ENCODE measurements at regions not wholly inside any gene's neighbourhood (a gene's known extent, or its start where the extent isn't known, plus 50 kb on each side); places are given as distances from the start of the nearest gene placed in this dataset.

GRCh38 chr11:71198141-71198822 lies 54.1 kb downstream of the SHANK2 start:
- no peaks in the 10 kb centered on the region for H3F3A ChIP-seq (ENCODE audit: low read depth)

GRCh38 chr11:71197096-71197495 lies 55.3 kb downstream of the SHANK2 start:
- H3K4me3 ChIP-seq (ENCODE audit: low read length, poor library complexity, severe bottlenecking): no peak overlapping the region
- no peaks in the 10 kb centered on the region for H3K79me2 ChIP-seq (ENCODE audit: insufficient read depth, low read length)
- H3K27me3 ChIP-seq (ENCODE audit: insufficient read depth, low read length, poor library complexity, severe bottlenecking): no peaks in the 10 kb centered on the region
- TF ChIP-seq, protein P1, sequence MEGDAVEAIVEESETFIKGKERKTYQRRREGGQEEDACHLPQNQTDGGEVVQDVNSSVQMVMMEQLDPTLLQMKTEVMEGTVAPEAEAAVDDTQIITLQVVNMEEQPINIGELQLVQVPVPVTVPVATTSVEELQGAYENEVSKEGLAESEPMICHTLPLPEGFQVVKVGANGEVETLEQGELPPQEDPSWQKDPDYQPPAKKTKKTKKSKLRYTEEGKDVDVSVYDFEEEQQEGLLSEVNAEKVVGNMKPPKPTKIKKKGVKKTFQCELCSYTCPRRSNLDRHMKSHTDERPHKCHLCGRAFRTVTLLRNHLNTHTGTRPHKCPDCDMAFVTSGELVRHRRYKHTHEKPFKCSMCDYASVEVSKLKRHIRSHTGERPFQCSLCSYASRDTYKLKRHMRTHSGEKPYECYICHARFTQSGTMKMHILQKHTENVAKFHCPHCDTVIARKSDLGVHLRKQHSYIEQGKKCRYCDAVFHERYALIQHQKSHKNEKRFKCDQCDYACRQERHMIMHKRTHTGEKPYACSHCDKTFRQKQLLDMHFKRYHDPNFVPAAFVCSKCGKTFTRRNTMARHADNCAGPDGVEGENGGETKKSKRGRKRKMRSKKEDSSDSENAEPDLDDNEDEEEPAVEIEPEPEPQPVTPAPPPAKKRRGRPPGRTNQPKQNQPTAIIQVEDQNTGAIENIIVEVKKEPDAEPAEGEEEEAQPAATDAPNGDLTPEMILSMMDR (conservative IDR thresholded peaks at IDR 0.05; ENCODE audit: low read length): no peak
- no peak for TF ChIP-seq EZH2phosphoT487 (IDR thresholded peaks at IDR 0.05; ENCODE audit: borderline replicate concordance)
- no peaks in the 10 kb centered on the region for H3F3A ChIP-seq (ENCODE audit: low read depth)
- no peaks in the 10 kb centered on the region for H4K20me1 ChIP-seq (ENCODE audit: insufficient read depth, low read length, poor library complexity, severe bottlenecking)
- no peaks in the 10 kb centered on the region for H3K4me1 ChIP-seq (ENCODE audit: insufficient read depth, low read length, poor library complexity, severe bottlenecking)
- peaks cover 21% of the 10 kb centered on the region; the same call in 1 of the 2 replicates for H3K9me3 ChIP-seq (ENCODE audit: insufficient read depth, low read depth, low read length)
- H2AFZ ChIP-seq (ENCODE audit: low read length): no peak overlapping the region
- H3K4me2 ChIP-seq (ENCODE audit: low read depth, low read length, poor library complexity, severe bottlenecking): no peak overlapping the region
- no peaks in the 10 kb centered on the region for H3K9me2 ChIP-seq (replicated peaks; ENCODE audit: low read depth, low read length)
- no peak overlapping the region for H3K9ac ChIP-seq (ENCODE audit: low read depth, low read length, poor library complexity, severe bottlenecking)
- H3K36me3 ChIP-seq (ENCODE audit: insufficient read depth, low read length): no peaks in the 10 kb centered on the region

More at GRCh38 chr11:71198141-71198822, 54.1 kb downstream of the SHANK2 start:
- H3K4me3 ChIP-seq (ENCODE audit: low read length, poor library complexity, severe bottlenecking): no peak overlapping the region
- peaks cover 19% of the 10 kb centered on the region; the same call in 1 of the 2 replicates for H3K9me3 ChIP-seq (ENCODE audit: insufficient read depth, low read depth, low read length)
- TF ChIP-seq, protein P1 (conservative IDR thresholded peaks at IDR 0.05; ENCODE audit: low read length): no peak
- TF ChIP-seq EZH2phosphoT487 (IDR thresholded peaks at IDR 0.05; ENCODE audit: borderline replicate concordance): no peak
- no peak overlapping the region for H3K9ac ChIP-seq (ENCODE audit: low read depth, low read length, poor library complexity, severe bottlenecking)
- no peaks in the 10 kb centered on the region for H4K20me1 ChIP-seq (ENCODE audit: insufficient read depth, low read length, poor library complexity, severe bottlenecking)
- H3K4me2 ChIP-seq (ENCODE audit: low read depth, low read length, poor library complexity, severe bottlenecking): no peak overlapping the region
- H3K9me2 ChIP-seq (replicated peaks; ENCODE audit: low read depth, low read length): no peaks in the 10 kb centered on the region
- no peaks in the 10 kb centered on the region for H3K36me3 ChIP-seq (ENCODE audit: insufficient read depth, low read length)
- no peak overlapping the region for H2AFZ ChIP-seq (ENCODE audit: low read length)
- H3K4me1 ChIP-seq (ENCODE audit: insufficient read depth, low read length, poor library complexity, severe bottlenecking): no peaks in the 10 kb centered on the region
- no peaks in the 10 kb centered on the region for H3K79me2 ChIP-seq (ENCODE audit: insufficient read depth, low read length)
- no peaks in the 10 kb centered on the region for H3K27me3 ChIP-seq (ENCODE audit: insufficient read depth, low read length, poor library complexity, severe bottlenecking)

DNA sequence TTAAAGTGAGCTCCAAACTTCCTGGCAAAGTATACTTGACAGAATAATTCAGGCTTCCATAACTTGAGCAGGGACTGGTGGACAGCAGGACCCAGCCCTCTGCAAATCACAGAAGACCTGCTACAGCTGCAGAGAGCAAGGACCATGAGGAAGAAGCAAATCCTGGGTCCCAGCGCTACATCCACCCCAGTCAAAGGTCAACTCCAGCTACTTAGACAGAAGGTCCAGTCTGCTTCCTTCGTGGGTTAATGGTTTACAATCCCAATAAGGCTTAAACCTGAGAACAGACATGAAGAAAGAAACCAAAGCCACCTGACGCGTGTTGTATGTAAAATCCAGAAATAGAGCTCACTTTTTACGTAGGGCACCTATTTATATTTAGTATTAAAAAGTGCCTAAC lies 57.7 kb downstream of the SHANK2 start:
- Histone ChIP-seq H3K9me3 (ENCODE audit: insufficient read depth, low read depth, low read length) (peaks cover 17% of the 10 kb centered on the region; the same call in 1 of the 2 replicates), H3K4me2 (ENCODE audit: low read depth, low read length, poor library complexity, severe bottlenecking) (no peak overlapping the region), H3K79me2 (ENCODE audit: insufficient read depth, low read length) (no peaks in the 10 kb centered on the region), H3K9me2 (replicated peaks; ENCODE audit: low read depth, low read length) (no peaks in the 10 kb centered on the region), H3K4me1 (ENCODE audit: insufficient read depth, low read length, poor library complexity, severe bottlenecking) (no peaks in the 10 kb centered on the region), H4K20me1 (ENCODE audit: insufficient read depth, low read length, poor library complexity, severe bottlenecking) (no peaks in the 10 kb centered on the region), H3K27me3 (ENCODE audit: insufficient read depth, low read length, poor library complexity, severe bottlenecking) (no peaks in the 10 kb centered on the region), H3F3A (ENCODE audit: low read depth) (no peaks in the 10 kb centered on the region), H3K9ac (ENCODE audit: low read depth, low read length, poor library complexity, severe bottlenecking) (no peak overlapping the region), H3K36me3 (ENCODE audit: insufficient read depth, low read length) (no peaks in the 10 kb centered on the region), H3K4me3 (ENCODE audit: low read length, poor library complexity, severe bottlenecking) (no peak overlapping the region), H2AFZ (ENCODE audit: low read length) (no peak overlapping the region)
- TF ChIP-seq EZH2phosphoT487 (IDR thresholded peaks at IDR 0.05; ENCODE audit: borderline replicate concordance): no peak
- TF ChIP-seq, protein P1 (conservative IDR thresholded peaks at IDR 0.05; ENCODE audit: low read length): no peak
